ENCODE measurements at regions not wholly inside any gene's neighbourhood (a gene's known extent, or its start where the extent isn't known, plus 50 kb on each side); places are given as distances from the start of the nearest gene placed in this dataset.

- no peak for TF ChIP-seq POLR2A (IDR thresholded peaks at IDR 0.05; ENCODE audit: borderline replicate concordance, extremely low read depth, insufficient read depth, insufficient read length)
- no peak for TF ChIP-seq CTCF (IDR thresholded peaks at IDR 0.05 in 2 of 3, conservative IDR thresholded peaks at IDR 0.05 in 1 of 3; ENCODE audit: borderline replicate concordance in 1 of 3, insufficient read depth in 1 of 3, low read depth in 2 of 3, low read length in 2 of 3)
- TF ChIP-seq SP1 (IDR thresholded peaks at IDR 0.05; ENCODE audit: low read depth) = no peak
- TF ChIP-seq REST (IDR thresholded peaks at IDR 0.05; ENCODE audit: low read depth) = no peak
These were observed 238.1 kb downstream of the ACTL7B start for GRCh38 chr9:108617676-108618075.

Measured in HCT116 (cell line).